ENCODE measurements at regions not wholly inside any gene's neighbourhood (a gene's known extent, or its start where the extent isn't known, plus 50 kb on each side); places are given as distances from the start of the nearest gene placed in this dataset.

DNA sequence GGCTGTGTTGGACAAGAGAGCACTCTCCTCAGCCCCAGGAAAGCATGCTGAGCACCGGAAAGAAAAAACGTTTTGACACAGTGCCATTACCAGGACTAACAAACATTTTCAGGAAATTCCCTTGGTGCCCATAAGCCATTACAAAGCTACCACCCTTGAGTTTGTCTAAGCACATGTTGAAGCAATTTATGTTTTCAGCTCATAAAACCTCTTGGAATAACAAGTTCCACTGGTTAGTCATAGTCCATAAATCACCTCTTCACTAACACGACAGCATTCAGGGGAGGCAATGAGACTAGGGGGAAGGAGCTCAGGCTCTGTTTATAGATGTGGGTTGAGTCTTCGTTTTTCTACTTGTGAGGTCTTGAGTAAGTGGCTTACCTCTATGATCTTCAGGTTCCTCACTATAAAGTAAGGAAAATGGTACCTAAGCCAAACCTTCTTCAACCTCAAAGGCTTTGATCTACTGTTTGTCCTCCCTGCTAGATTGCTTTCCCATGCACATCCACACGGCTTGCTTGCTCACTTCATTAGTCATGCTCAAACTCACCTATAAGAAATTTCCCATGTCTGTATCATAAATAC, 65.4 kb downstream of the DRD1 start:
- TF ChIP-seq, protein P1, sequence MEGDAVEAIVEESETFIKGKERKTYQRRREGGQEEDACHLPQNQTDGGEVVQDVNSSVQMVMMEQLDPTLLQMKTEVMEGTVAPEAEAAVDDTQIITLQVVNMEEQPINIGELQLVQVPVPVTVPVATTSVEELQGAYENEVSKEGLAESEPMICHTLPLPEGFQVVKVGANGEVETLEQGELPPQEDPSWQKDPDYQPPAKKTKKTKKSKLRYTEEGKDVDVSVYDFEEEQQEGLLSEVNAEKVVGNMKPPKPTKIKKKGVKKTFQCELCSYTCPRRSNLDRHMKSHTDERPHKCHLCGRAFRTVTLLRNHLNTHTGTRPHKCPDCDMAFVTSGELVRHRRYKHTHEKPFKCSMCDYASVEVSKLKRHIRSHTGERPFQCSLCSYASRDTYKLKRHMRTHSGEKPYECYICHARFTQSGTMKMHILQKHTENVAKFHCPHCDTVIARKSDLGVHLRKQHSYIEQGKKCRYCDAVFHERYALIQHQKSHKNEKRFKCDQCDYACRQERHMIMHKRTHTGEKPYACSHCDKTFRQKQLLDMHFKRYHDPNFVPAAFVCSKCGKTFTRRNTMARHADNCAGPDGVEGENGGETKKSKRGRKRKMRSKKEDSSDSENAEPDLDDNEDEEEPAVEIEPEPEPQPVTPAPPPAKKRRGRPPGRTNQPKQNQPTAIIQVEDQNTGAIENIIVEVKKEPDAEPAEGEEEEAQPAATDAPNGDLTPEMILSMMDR (IDR thresholded peaks at IDR 0.05), result no peak
- no peak overlapping the region for H3K4me3 ChIP-seq
- ATAC-seq (peak; percentile 39), DNase-seq (peak in 1 of 4 donors; percentile 16)
- H3K4me1 ChIP-seq, result no peaks in the 10 kb centered on the region
- no peaks in the 10 kb centered on the region for H3K9me3 ChIP-seq
- no peaks in the 10 kb centered on the region for H3K27me3 ChIP-seq
- H3K36me3 ChIP-seq, result no peaks in the 10 kb centered on the region
- no peak overlapping the region for H3K27ac ChIP-seq
- intact Hi-C loops (cut with DNase I), result no loop called here

DNA sequence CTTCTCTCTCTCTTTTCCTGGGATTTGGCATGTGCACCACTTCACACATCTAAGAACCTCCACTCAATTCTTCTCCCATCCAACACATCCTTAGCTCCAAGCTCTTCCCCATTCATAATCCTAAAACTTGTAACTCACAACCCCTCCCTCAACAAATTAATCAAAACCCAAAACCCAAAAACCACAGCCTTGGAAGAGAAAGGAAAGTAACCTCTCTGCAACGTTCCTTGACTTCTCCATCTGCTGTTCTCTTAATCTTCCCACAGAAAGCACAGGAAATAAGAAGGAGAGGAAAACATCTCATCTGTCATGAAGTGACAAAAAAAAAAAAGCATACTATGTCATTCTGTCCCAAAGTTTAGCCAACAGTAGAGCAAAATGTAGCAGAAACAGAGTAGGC, 66.2 kb downstream of the DRD1 start:
- Histone ChIP-seq H3K36me3 (no peaks in the 10 kb centered on the region), H3K4me1 (no peaks in the 10 kb centered on the region), H3K4me3 (no peak overlapping the region), H3K27me3 (no peaks in the 10 kb centered on the region), H3K9me3 (no peaks in the 10 kb centered on the region), H3K27ac (no peak overlapping the region)
- DNase-seq, result no peak
- intact Hi-C loops (cut with DNase I), result no loop called here
- ATAC-seq, result no peak
- TF ChIP-seq, protein P1 (IDR thresholded peaks at IDR 0.05), result no peak

DNA sequence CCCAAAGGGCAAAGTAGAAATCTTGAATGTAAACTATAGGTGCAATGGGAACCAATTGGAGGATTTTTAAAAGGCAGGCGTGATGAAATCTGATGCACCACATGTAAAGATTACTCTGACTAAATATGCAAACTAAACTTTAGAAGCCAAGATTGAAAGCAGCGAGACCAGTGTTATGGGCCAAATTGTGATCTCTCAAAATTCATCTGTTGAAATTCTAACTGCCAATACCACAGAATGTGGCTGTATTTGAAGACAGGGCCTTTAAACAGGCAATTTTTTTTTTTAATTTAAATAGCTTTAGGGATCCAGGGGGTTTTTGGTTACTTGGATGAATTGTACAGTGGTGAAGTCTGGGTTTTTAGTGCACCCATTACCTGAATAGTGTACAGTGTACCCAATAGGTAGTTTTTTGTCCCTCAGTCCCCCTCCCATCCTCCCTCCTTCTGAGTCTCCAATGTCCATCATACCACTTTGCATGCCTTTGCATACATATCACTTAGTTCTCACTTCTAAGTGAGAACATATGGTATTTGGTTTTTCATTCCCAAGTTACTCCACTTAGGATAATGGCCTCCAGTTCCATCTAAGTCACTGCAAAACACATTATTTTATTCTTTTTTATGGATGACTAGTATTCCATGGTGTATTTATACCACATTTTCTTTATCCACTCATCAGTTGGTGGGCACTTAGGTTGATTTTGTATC, 69.7 kb downstream of the DRD1 start:
- ATAC-seq (no peak), DNase-seq (no peak)
- no peak overlapping the region for H3K27ac ChIP-seq
- H3K36me3 ChIP-seq, result no peaks in the 10 kb centered on the region
- TF ChIP-seq, protein P1 (IDR thresholded peaks at IDR 0.05), result no peak
- no peaks in the 10 kb centered on the region for H3K27me3 ChIP-seq
- no peak overlapping the region for H3K4me3 ChIP-seq
- intact Hi-C loops (cut with DNase I), result no loop called here
- H3K4me1 ChIP-seq, result no peaks in the 10 kb centered on the region
- H3K9me3 ChIP-seq, result no peaks in the 10 kb centered on the region

DNA sequence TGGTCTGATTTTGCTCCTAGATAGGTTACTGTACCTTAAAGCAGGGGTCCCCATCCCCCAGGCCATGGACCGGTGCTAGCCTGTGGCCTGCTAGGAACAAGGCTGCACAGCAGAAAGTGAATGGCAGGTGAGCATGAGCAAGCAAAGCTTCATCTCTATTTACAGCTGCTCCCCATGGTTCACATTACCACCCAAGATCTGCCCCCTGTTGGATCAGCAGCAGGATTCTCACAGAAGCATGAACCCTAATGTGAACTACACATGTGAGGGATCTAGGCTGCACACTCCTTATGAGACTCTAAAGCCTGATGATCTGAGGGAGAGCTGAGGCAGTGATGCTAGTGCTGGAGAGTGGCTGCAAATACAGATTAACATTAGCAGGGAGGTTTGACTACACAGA, 78.1 kb downstream of the DRD1 start:
- no peaks in the 10 kb centered on the region for H3K27me3 ChIP-seq
- no peak for ATAC-seq
- no peak overlapping the region for H3K27ac ChIP-seq
- H3K9me3 ChIP-seq, result no peaks in the 10 kb centered on the region
- H3K4me3 ChIP-seq, result no peak overlapping the region
- no peaks in the 10 kb centered on the region for H3K36me3 ChIP-seq
- DNase-seq, result no peak
- TF ChIP-seq, protein P1 (IDR thresholded peaks at IDR 0.05), result no peak
- intact Hi-C loops (cut with DNase I), result no loop called here
- H3K4me1 ChIP-seq, result no peaks in the 10 kb centered on the region

DNA sequence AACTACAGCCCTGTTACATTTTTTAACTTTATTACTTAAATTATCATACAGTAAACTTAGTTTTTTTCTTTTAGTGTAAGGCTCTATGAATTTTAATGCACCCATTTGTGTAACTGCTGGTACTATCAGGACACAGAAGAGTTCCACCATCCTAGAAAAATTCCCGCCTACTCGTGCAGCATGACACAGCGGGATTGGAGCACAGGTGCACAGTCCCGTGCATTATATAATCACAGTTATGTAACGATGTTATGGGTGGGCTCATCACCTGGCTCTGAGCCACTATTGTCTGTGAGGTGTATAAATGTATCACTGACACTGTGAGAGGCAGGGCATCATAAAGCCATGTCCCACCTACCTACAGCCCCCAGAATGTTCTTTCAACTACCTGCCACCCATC, 80.7 kb downstream of the DRD1 start:
- Histone ChIP-seq H3K9me3 (no peaks in the 10 kb centered on the region), H3K4me1 (no peaks in the 10 kb centered on the region), H3K27ac (no peak overlapping the region), H3K4me3 (no peak overlapping the region), H3K36me3 (no peaks in the 10 kb centered on the region), H3K27me3 (no peaks in the 10 kb centered on the region)
- intact Hi-C loops (cut with DNase I), result no loop called here
- DNase-seq, result no peak
- no peak for ATAC-seq
- TF ChIP-seq, protein P1 (IDR thresholded peaks at IDR 0.05), result no peak
